ENCODE measurements at regions not wholly inside any gene's neighbourhood (a gene's known extent, or its start where the extent isn't known, plus 50 kb on each side); places are given as distances from the start of the nearest gene placed in this dataset.
"Not testable (repeated sequence)": the region's sequence is repeated elsewhere in the genome, so short reads cannot be mapped to it uniquely, and the experiment has no call there.

- DNase-seq (ENCODE audit: low read depth), result no peak
- H3K4me3 ChIP-seq (ENCODE audit: low read depth, low read length), result no peak overlapping the region
- TF ChIP-seq CTCF (IDR thresholded peaks at IDR 0.05; ENCODE audit: insufficient read depth, low read length, severe bottlenecking), result no peak
- no peak for FAIRE-seq
- no peaks in the 10 kb centered on the region for H3K36me3 ChIP-seq (ENCODE audit: control insufficient read depth, insufficient read depth, low read length)
- H3K27me3 ChIP-seq (ENCODE audit: control insufficient read depth, insufficient read depth, low read length), result no peaks in the 10 kb centered on the region
These were observed 786.0 kb upstream of the CITED2 start for GRCh38 chr6:140160494-140160893.

GRCh38 chr6:140156131-140156530 lies 781.7 kb upstream of the CITED2 start:
- Histone ChIP-seq H3K36me3 (ENCODE audit: control insufficient read depth, insufficient read depth, low read length) (no peaks in the 10 kb centered on the region), H3K27me3 (ENCODE audit: control insufficient read depth, insufficient read depth, low read length) (no peaks in the 10 kb centered on the region), H3K4me3 (ENCODE audit: low read depth, low read length) (no peak overlapping the region)
- DNase-seq (ENCODE audit: low read depth), result no peak
- no peak for TF ChIP-seq CTCF (IDR thresholded peaks at IDR 0.05; ENCODE audit: insufficient read depth, low read length, severe bottlenecking)
- FAIRE-seq, result no peak

- DNase-seq (ENCODE audit: low read depth) (no peak), FAIRE-seq (no peak)
- no peak for TF ChIP-seq CTCF (IDR thresholded peaks at IDR 0.05; ENCODE audit: insufficient read depth, low read length, severe bottlenecking)
- no peak overlapping the region for H3K4me3 ChIP-seq (ENCODE audit: low read depth, low read length)
- H3K27me3 ChIP-seq (ENCODE audit: control insufficient read depth, insufficient read depth, low read length), result no peaks in the 10 kb centered on the region
- H3K36me3 ChIP-seq (ENCODE audit: control insufficient read depth, insufficient read depth, low read length), result no peaks in the 10 kb centered on the region
These were observed 781.1 kb upstream of the CITED2 start for GRCh38 chr6:140155451-140156126.

GRCh38 chr6:140153703-140154102 lies 779.3 kb upstream of the CITED2 start:
- DNase-seq (ENCODE audit: low read depth) (no peak), FAIRE-seq (no peak)

GRCh38 chr6:140147825-140148814 lies 773.7 kb upstream of the CITED2 start:
- H3K27me3 ChIP-seq (ENCODE audit: control insufficient read depth, insufficient read depth, low read length); H3K36me3 ChIP-seq (ENCODE audit: control insufficient read depth, insufficient read depth, low read length); FAIRE-seq; H3K4me3 ChIP-seq (ENCODE audit: low read depth, low read length); DNase-seq (ENCODE audit: low read depth): not testable (repeated sequence)

More at GRCh38 chr6:140153703-140154102, 779.3 kb upstream of the CITED2 start:
- Histone ChIP-seq H3K36me3 (ENCODE audit: control insufficient read depth, insufficient read depth, low read length) (no peaks in the 10 kb centered on the region), H3K4me3 (ENCODE audit: low read depth, low read length) (no peak overlapping the region), H3K27me3 (ENCODE audit: control insufficient read depth, insufficient read depth, low read length) (no peaks in the 10 kb centered on the region)
- TF ChIP-seq CTCF (IDR thresholded peaks at IDR 0.05; ENCODE audit: insufficient read depth, low read length, severe bottlenecking), result no peak

- DNase-seq (ENCODE audit: low read depth), result no peak
- Histone ChIP-seq H3K27me3 (ENCODE audit: control insufficient read depth, insufficient read depth, low read length) (no peaks in the 10 kb centered on the region), H3K4me3 (ENCODE audit: low read depth, low read length) (no peak overlapping the region), H3K36me3 (ENCODE audit: control insufficient read depth, insufficient read depth, low read length) (no peaks in the 10 kb centered on the region)
- no peak for FAIRE-seq
- TF ChIP-seq CTCF (IDR thresholded peaks at IDR 0.05; ENCODE audit: insufficient read depth, low read length, severe bottlenecking), result no peak
These were observed 766.4 kb upstream of the CITED2 start for GRCh38 chr6:140140891-140141290.

Data from bronchial epithelial cell (primary cell).